ENCODE measurements at regions not wholly inside any gene's neighbourhood (a gene's known extent, or its start where the extent isn't known, plus 50 kb on each side); places are given as distances from the start of the nearest gene placed in this dataset.
"Not testable (repeated sequence)": the region's sequence is repeated elsewhere in the genome, so short reads cannot be mapped to it uniquely, and the experiment has no call there.

GRCh38 chr14:76701981-76702380, 59.3 kb upstream of the VASH1 start:
- no peak for DNase-seq

DNA sequence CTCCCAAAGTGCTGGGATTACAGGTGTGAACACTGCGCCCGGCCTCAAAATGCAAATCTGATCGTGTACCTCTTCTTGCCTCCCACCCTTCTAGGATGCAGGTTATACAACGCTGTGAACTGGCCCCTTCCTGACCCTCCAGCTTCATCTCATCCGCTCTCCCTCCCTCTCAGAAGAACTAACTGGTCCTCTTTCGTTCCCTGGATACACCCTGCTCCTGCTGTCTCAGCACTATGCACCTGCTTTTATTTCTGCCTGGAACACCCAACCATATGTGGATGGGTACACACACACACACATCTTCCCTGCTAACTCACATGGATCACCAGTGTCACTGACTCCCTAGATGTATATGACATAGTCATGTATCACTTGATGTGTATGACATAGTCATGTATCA, 56.1 kb upstream of the VASH1 start:
- no peak for DNase-seq

GRCh38 chr14:76706207-76706606, 55.1 kb upstream of the VASH1 start:
- DNase-seq: not testable (repeated sequence)

GRCh38 chr14:76706811-76707210, 54.5 kb upstream of the VASH1 start:
- DNase-seq: no peak

DNA sequence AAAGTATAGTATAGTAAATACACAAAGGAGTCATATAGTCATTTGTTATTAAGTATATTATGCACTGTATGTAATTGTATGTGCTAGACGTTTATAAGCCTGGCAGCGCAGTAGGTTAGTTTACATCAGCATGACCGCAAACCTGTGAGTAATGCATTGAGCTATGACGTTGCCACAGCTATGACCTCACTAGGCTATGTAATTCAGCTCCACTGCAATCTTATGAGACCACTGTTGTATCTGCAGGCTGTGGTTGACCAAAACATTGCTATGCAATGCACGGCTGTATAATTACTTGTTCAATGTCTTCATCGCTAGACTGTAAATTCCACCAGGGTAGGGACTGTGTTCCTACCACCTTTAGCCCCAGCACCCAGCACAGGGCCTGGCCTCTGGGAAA, 53.2 kb upstream of the VASH1 start:
- no peak for DNase-seq

- DNase-seq: no peak
Observed at GRCh38 chr14:76708771-76709170, 52.5 kb upstream of the VASH1 start.

DNA sequence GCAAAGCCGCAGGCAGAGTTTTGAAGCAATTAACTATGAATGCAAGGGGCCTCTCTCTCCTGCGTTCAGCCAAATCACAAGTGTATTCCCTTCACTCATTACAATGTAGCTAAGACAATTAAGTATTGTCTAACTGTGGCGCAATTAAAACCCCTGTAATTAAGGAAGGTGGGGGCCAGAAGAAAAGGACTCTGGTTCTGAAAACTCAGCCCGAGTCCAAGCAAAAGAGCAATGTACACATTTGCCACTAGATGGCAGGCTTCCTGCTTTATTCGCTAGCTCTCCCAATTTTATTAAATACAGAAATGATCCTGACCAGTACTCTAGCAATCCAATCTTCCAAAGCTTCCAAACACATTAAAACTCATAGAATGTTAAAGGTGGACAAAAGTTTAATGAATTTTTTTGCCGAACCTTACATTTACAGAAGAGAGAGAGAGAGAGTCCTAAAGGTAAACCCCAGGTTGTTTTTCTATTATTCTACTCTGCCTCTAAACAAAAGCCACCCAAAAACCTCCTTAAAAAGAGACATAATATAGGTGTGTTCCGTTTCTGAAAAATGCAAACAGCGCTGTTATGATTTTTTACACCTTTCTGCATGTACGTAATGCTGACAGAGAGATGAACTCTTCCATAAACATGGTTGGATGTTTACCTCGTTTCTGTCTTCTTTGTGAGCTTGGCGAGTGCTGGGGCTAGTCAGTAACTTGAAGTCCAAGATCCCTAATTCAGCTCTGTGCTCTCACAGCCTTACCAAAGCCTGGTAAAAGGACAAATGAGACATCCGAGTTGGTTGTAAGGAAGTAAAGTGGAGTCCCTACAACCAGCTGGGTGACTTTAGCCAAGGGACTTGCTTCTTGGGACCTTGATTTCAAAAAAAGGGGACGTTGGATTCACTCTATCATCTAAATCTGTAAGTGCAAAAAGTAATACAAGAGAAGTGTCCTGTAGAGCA, 50.9 kb upstream of the VASH1 start:
- DNase-seq: peak; percentile 73
